ENCODE measurements at regions not wholly inside any gene's neighbourhood (a gene's known extent, or its start where the extent isn't known, plus 50 kb on each side); places are given as distances from the start of the nearest gene placed in this dataset.

DNA sequence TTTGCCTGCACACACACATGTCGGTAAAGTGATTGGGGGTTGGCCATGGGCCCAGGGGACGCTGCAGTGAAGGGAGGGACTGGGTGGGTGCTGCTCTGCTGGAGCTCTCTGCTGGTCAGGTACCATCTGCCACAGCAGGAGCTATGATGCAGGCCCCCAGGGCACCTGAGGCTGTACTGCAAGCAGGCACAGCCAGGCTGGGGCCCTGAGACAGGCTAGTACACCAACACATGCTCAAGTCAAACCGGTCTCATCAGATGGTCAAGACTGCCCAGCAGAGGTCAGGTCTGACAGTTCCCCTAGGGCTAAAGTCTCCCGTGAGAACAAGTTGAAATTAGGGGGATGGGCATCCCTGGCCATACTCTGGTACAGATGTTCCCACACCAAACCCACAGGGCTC lies 118.3 kb upstream of the THSD7A start:
- Mint-ChIP-seq H3K9me3 (peaks cover 14 to 18% of the 10 kb centered on the region in 2 experiments; a peak in 4 of 5 replicates), H3K4me1 (no peaks in the 10 kb centered on the region), H3K27ac (no peak overlapping the region; a peak in 1 of 7 replicates), H3K4me3 (no peak overlapping the region), H3K36me3 (ENCODE audit: insufficient read depth in 1 of 3, low read depth in 3 of 3) (peaks cover 2 to 28% (median 6%) of the 10 kb centered on the region in 3 experiments; a peak in 6 of 7 replicates), H3K27me3 (ENCODE audit: low read depth) (no peaks in the 10 kb centered on the region)
- no peak overlapping the region for H3K27ac ChIP-seq (ENCODE audit: insufficient read length, low read depth, low read length)
- no peak overlapping the region for H3K56ac ChIP-seq (ENCODE audit: insufficient read length, low read depth, low read length)
- no peak overlapping the region; the same call in 1 of the 2 replicates for H3K14ac ChIP-seq (ENCODE audit: insufficient read depth, low read length)
- no peaks in the 10 kb centered on the region for H3K27me3 ChIP-seq (ENCODE audit: insufficient read depth, low read length)
- H2AK5ac ChIP-seq (ENCODE audit: insufficient read length, low read length), result no peak overlapping the region
- no peaks in the 10 kb centered on the region for H4K20me1 ChIP-seq (ENCODE audit: control insufficient read depth, insufficient read depth, insufficient read length)
- H2BK5ac ChIP-seq (ENCODE audit: insufficient read length, low read length), result no peak overlapping the region
- no peak overlapping the region for H3K9ac ChIP-seq (ENCODE audit: extremely low read depth, insufficient read length, low read length)
- H4K5ac ChIP-seq (ENCODE audit: insufficient read length, low read depth, low read length), result no peak overlapping the region
- no peak for DNase-seq
- no peak for TF ChIP-seq CTCF (conservative IDR thresholded peaks at IDR 0.05)
- H3K4ac ChIP-seq (ENCODE audit: low read depth, low read length), result no peak overlapping the region
- H4K91ac ChIP-seq (ENCODE audit: insufficient read length, low read depth, low read length), result no peak overlapping the region
- H3T11ph ChIP-seq (ENCODE audit: low read length), result no peak overlapping the region
- H2AFZ ChIP-seq (ENCODE audit: low read length), result no peak overlapping the region
- no peak overlapping the region for H2BK12ac ChIP-seq (ENCODE audit: insufficient read length, low read depth, low read length)
- H2BK120ac ChIP-seq (ENCODE audit: low read depth, low read length, poor library complexity, severe bottlenecking), result no peak overlapping the region
- no peak overlapping the region for H3K23ac ChIP-seq (ENCODE audit: insufficient read length, low read depth, low read length)
- H3K23me2 ChIP-seq (ENCODE audit: insufficient read length, low read depth, low read length, poor library complexity, severe bottlenecking), result no peaks in the 10 kb centered on the region
- H3K9me3 ChIP-seq (ENCODE audit: control insufficient read depth, low read depth, low read length), result no peaks in the 10 kb centered on the region
- H3K18ac ChIP-seq (ENCODE audit: insufficient read length, low read depth, low read length), result no peak overlapping the region
- WGBS (ENCODE audit: extremely low coverage, insufficient read length, low lambda C conversion rate), result no CpG with 5 or more reads among the region's 4 CpGs
- H2BK20ac ChIP-seq (ENCODE audit: low read depth, low read length, poor library complexity, severe bottlenecking), result no peak overlapping the region
- no peaks in the 10 kb centered on the region for H3K79me2 ChIP-seq (ENCODE audit: insufficient read depth, low read length)
- no peak overlapping the region for H3K4me2 ChIP-seq (ENCODE audit: insufficient read depth, insufficient read length, low read length)
- no peaks in the 10 kb centered on the region for H3K4me1 ChIP-seq (ENCODE audit: insufficient read depth, low read length)
- H2BK15ac ChIP-seq (ENCODE audit: low read depth, low read length), result no peak overlapping the region
- H3K79me1 ChIP-seq (ENCODE audit: insufficient read depth, low read depth, low read length, poor library complexity, severe bottlenecking), result no peaks in the 10 kb centered on the region
- no peak overlapping the region for H4K8ac ChIP-seq (replicated peaks; ENCODE audit: insufficient read length, low read depth, low read length)

Data from H9 (cell line).